ENCODE measurements at regions not wholly inside any gene's neighbourhood (a gene's known extent, or its start where the extent isn't known, plus 50 kb on each side); places are given as distances from the start of the nearest gene placed in this dataset.

DNA sequence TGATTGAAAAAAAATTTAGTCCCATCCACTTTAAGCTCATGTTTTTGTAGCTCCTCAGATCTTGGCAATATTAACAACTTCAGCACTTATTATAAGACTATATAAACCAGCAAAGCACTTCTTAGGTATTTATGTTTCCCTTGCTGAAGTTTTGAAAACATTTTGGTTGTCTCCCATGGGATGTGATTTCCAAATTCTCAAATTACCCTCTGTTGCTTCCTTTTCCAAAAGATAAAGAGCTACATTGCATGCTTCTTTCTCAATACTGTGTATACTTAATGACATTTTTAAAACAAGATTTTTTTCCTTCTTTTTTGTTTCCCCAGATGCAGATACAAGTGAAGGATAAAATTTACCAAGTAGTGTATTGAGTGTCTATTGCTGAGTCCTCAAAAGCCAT, 567.1 kb downstream of the CSNK1G3 start:
- no peak for DNase-seq (ENCODE audit: low read depth in 2 of 2)

- DNase-seq (ENCODE audit: low read depth in 2 of 2): no peak
Measured at GRCh38 chr5:124074500-124074899, 562.5 kb downstream of the CSNK1G3 start.

DNA sequence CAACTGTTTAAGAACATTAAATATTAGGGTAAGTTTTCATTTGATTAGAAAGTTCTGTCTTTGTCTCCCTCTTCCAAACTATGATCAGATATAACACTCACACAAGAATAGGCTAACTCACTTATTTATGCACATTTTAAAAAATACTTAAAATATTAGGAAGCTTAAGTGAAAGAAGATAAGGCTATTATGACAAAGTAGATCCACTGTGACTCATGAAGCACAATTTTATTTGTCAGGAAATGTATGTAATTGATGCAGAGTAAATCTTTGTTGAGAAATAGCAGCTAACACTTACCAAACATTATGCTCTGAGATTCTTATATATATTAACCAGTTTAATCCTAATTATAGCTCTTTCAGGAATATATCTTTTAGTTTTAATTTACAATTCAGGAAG, 560.6 kb downstream of the CSNK1G3 start:
- no peak for DNase-seq (ENCODE audit: low read depth in 2 of 2)

DNA sequence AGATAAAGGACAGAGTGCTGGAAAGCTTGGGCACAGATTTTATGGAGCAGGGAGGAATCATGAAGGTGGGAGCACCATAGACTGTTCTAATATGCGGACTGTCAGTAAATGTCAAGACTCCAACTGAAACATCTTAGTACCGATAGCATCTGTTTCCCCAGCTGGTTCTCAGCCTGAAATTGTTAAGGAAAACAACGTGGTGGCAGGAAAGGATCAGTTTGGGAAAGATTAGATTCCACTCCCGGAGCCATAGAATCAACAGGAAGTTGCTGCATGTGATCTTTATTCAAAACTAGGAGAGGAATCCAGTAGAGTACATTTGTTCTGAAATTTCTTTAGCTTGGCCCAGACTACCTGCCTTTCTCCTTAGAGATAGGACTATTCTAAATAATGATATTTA, 559.1 kb downstream of the CSNK1G3 start:
- DNase-seq (ENCODE audit: low read depth in 2 of 2): peak in 1 of 2 donors; percentile 86

DNA sequence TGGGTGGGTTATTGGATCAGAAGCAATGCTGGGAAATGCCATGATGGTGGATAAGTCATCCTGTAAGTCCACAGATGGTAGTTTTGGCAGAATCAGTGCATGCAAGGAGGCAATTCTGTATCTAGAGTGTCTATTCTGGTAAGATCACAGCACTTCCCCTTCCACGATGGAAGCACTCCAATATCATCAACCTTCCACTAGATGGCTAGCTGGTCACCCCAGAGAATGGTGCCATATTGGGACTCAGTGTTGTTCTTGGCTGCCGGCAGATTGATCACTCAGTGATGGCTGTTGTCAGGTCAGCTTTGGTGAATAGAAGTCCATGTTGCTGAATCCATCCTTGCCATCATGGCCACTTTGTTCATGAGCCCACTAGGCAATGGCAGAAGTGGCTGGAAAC, 553.5 kb downstream of the CSNK1G3 start:
- no peak for DNase-seq (ENCODE audit: low read depth in 2 of 2)

- DNase-seq (ENCODE audit: low read depth in 2 of 2): peak; percentile 49 to 93
Measured at GRCh38 chr5:124064956-124065355, 553.0 kb downstream of the CSNK1G3 start.

- DNase-seq (ENCODE audit: low read depth in 2 of 2): peak in 1 of 2 donors; percentile 18
Measured at GRCh38 chr5:124061663-124062062, 549.7 kb downstream of the CSNK1G3 start.

GRCh38 chr5:124061068-124061430, 549.1 kb downstream of the CSNK1G3 start:
- DNase-seq (ENCODE audit: low read depth in 2 of 2): no peak

DNA sequence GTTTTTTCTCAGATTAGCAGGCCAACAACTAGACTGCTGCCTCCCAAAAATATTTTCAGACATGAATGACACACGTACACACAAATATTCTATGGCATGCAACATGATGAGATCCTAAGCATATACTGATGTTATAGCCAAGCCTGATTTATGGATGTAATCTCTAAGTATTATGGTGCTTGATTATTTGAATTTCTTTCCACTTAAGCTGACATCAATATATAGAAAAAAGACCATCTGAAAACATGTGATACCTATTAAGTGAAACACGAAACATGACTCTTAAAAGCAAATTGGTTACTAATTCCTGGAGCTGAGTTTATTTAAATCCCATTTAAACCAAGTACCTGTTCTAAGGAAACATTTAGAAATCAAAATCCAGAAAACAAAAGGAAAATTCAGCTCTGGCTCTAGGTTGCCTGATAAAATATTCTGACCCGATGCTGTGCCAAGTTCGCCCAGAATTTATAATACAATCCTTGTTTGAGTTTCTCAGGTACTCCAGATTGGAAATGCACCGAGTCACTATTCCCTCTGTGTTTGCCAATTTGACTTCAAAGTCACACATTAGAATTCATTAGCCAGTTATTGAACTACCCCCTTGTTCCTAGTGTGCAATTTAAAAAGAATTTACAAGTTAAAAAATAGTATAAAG, 548.6 kb downstream of the CSNK1G3 start:
- no peak for DNase-seq (ENCODE audit: low read depth in 2 of 2)

GRCh38 chr5:124060011-124060410, 548.0 kb downstream of the CSNK1G3 start:
- DNase-seq (ENCODE audit: low read depth in 2 of 2): no peak

DNA sequence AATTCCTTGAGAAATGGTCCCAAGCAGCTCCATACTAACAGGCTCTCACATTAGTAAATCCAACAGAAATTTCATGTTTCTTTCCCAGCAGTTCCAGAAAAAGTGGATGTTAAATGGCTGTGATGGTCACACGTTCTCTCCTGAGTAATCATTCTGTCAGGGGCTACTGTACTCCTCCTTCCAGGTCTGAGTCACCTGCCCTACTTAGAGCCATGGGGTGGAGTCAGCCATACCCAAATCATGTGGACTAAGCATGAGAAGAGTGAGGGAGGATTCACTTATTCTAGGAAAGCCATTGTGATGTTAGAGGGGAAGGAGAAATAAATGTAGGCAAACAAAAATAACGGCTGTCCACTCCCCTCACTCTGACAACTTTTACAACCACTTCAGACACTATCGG, 547.2 kb downstream of the CSNK1G3 start:
- no peak for DNase-seq (ENCODE audit: low read depth in 2 of 2)

- no peak for DNase-seq (ENCODE audit: low read depth in 2 of 2)
Measured at GRCh38 chr5:124057724-124058231, 545.8 kb downstream of the CSNK1G3 start.

GRCh38 chr5:124056991-124057723, 545.2 kb downstream of the CSNK1G3 start:
- peak in 1 of 2 donors; percentile 57 for DNase-seq (ENCODE audit: low read depth in 2 of 2)

DNA sequence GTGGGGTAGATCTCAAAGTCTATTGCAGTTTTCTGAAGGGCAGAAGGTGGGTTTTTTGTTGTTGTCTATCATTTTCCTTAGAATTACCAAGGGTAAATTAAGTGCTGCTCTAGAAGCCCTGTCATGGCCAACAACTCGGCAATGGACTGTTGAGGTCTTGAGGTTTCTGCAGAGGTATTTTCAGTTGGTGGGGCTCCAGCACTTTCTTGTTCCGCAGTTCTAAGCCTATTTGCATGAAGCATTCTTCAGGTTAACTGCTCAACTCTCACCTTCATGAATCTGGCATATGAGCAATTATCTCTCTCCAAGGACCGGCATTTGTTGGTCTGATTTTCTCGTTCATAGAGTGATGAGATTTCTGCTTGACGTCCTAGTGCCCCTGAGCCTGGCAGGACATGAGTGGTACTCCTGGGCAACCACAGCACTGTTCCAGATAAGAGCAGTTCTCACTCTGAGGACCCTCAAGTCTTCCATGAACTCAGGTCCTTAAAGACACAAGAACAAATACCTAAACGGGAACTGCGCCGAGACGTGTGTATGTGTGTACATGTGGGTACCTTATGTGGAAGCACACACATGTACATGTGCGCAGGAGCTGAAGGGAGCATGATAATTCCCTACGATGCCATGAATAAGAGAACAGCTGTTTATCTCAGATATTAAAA, 544.5 kb downstream of the CSNK1G3 start:
- DNase-seq (ENCODE audit: low read depth in 2 of 2): no peak

GRCh38 chr5:124055751-124056150, 543.8 kb downstream of the CSNK1G3 start:
- DNase-seq (ENCODE audit: low read depth in 2 of 2): no peak

GRCh38 chr5:124054564-124054963, 542.6 kb downstream of the CSNK1G3 start:
- DNase-seq (ENCODE audit: low read depth in 2 of 2): no peak

GRCh38 chr5:124053340-124053739, 541.4 kb downstream of the CSNK1G3 start:
- DNase-seq (ENCODE audit: low read depth in 2 of 2): no peak

DNA sequence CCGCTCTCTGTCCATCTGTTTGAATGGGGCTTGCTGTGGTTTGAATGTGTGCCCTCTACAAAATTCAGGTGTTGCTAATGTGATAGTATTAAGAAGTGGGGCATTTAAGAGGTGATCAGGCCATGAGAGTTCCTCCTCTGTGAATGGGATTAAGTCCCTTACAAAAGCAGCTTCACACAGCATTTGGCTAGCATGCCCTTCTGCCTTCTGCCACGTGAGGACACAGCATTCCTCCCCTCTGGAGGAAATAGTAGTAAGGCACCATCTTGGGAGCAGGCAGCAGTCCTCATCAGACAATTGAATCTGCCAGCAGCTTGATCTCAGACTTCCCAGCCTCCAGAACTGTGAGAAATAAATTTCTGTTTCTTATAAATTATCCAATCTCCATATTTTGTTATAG, 540.2 kb downstream of the CSNK1G3 start:
- DNase-seq (ENCODE audit: low read depth in 2 of 2): no peak

GRCh38 chr5:124050120-124050770, 538.3 kb downstream of the CSNK1G3 start:
- no peak for DNase-seq (ENCODE audit: low read depth in 2 of 2)

DNA sequence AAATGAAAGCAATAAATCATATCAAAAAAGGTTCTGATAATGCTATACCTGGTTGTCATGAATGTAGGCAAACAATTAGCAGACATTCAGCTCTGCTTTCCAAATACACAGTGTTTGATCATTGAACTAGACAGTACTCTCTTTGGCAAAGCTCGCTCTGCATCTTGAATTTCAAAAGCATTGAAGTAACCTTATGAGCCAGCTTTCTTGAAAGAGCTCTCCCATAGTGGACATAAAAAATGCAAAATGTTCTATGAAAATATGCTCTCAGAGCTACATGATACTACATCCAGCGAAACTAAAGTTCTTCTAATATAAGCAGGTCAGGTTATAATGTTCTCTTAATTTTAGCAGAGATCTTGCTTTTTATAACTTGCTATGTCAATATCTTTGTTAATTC, 533.4 kb downstream of the CSNK1G3 start:
- DNase-seq (ENCODE audit: low read depth in 2 of 2): no peak

- DNase-seq (ENCODE audit: low read depth in 2 of 2): no peak
Measured at GRCh38 chr5:124044613-124045012, 532.6 kb downstream of the CSNK1G3 start.

DNA sequence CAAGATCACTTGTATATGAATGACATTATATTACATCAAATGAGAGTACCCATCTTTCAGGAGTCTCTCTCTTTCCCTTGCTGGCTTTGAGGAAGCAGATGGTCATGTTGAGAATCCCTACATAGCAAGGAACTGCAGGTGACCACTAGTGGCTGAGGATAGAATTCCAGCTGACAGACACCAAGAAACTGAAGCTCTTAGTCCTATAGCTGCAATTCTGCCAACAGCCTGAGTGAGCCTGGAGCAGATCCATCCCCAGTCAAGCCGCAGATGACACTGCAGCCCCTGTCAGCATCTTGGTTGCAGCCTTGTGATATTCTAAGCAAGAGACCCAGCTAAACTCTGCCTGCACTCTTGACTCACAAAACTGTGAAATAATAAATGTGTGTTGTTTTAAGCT, 531.5 kb downstream of the CSNK1G3 start:
- DNase-seq (ENCODE audit: low read depth in 2 of 2): no peak

All from dermis microvascular lymphatic vessel endothelial cell (primary cell).